ENCODE measurements at regions not wholly inside any gene's neighbourhood (a gene's known extent, or its start where the extent isn't known, plus 50 kb on each side); places are given as distances from the start of the nearest gene placed in this dataset.

DNA sequence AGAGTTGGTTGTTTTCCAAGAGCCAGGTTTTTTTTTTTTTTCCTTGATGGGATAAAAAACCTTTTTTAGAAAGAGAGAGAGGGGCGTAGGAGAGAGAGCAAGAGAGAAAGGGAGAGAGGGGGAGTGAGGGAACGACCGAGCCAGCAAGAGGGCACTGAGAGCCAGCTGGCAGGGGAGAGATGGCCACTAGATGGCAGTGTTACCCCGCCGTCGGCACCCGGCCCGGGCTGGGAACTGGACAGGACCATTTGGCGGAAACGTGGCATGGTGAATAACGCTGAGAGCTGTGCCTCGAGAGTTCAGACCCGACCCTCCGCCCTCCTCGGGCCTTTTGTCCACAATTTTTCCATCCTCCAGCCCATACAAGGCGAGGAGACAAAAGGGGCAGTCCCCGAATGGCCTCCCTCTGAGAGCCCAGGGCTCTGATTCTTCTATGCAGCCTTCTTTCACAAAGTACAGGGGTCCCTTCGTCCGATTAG lies 286.7 kb upstream of the VRK2 start:
- peak; percentile 35 to 56 for DNase-seq (ENCODE audit: low read depth in 2 of 2, low spot score in 1 of 2)

DNA sequence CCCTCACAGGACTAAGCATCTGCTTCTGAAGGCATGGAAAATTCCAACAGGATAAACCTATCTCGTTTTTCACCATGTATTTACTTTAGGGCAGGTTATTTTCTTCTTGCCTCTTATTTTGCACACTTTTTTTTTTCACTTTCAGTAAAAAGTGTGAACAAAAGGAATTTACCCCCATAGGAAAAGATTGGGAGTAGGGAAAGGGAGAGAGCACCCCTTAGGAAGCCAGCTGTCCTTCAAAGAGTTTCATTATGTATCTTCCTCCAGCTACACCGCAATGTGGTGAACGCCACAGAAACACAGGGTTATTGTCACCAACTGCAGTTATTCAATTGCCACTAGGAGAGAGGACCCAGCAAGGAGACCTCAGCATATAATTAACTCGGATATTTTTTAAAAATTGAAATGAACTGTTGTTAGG lies 286.2 kb upstream of the VRK2 start:
- DNase-seq (ENCODE audit: low read depth in 2 of 2, low spot score in 1 of 2): no peak

GRCh38 chr2:57776916-57777315 lies 269.7 kb upstream of the VRK2 start:
- DNase-seq (ENCODE audit: low read depth in 2 of 2, low spot score in 1 of 2): no peak

DNA sequence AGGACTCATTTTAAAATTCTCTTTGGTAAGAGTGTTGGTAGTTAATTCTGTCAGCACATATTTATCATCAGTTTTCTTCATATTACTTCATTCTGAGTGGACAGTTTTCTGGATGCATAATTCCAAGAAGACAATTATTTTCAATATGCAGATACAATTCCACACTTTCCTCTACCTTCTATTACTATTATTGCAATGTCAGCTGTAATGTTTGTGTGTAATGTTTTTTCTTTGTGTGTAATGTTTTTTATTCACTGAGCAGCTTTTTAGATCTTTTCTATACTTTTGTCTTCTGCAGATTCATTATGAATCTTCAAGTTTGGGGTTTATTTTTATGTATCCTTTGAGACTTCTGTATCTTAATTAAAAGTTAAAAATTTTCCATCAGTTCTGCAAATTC lies 264.0 kb upstream of the VRK2 start:
- DNase-seq (ENCODE audit: low read depth in 2 of 2, low spot score in 1 of 2): no peak

DNA sequence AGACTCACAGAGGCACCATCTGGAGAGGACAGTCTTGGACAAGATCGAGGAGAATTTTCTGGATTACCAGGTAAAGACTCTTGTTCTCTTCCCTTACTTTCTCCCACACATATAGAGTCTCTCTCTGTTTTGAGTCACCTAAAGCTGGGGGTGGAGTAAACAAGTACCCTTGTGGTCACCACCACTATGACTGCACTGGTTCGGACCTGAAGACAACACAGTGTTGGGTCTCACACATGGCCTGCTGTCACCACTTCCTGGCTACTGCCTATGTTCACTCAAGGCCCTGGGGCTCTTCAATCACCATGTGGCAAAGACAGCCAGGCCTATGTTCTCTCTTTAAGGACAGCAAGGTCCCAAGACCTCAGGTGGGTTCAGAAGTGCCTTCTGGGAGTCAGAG lies 253.3 kb upstream of the VRK2 start:
- no peak for DNase-seq (ENCODE audit: low read depth in 2 of 2, low spot score in 1 of 2)

DNA sequence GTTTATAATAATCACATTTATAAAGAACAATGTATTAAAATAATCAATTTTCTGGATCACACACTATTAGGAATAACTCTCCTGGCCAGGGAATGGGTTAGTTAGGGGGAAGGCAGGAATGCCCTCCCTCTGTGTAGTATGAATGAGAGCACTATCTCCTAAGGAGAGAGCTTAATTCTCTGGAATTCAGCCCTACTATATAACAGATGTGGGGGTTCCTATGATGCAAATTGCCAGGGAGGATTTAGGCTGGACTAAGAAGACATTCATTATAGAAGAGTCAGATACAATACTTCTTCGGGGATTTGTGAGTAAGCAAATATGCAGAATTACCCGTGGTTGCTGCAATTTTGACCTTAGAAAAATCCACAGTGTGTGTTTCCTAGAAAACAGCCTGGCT lies 250.1 kb upstream of the VRK2 start:
- DNase-seq (ENCODE audit: low read depth in 2 of 2, low spot score in 1 of 2): no peak

GRCh38 chr2:57798346-57798745 lies 248.3 kb upstream of the VRK2 start:
- no peak for DNase-seq (ENCODE audit: low read depth in 2 of 2, low spot score in 1 of 2)

GRCh38 chr2:57802243-57802642 lies 244.4 kb upstream of the VRK2 start:
- DNase-seq (ENCODE audit: low read depth in 2 of 2, low spot score in 1 of 2): no peak

- no peak for DNase-seq (ENCODE audit: low read depth in 2 of 2, low spot score in 1 of 2)
These were observed 241.6 kb upstream of the VRK2 start for GRCh38 chr2:57804971-57805370.

- no peak for DNase-seq (ENCODE audit: low read depth in 2 of 2, low spot score in 1 of 2)
These were observed 240.1 kb upstream of the VRK2 start for GRCh38 chr2:57806449-57806968.

GRCh38 chr2:57809230-57809629 lies 237.4 kb upstream of the VRK2 start:
- DNase-seq (ENCODE audit: low read depth in 2 of 2, low spot score in 1 of 2): no peak

- no peak for DNase-seq (ENCODE audit: low read depth in 2 of 2, low spot score in 1 of 2)
These were observed 225.5 kb upstream of the VRK2 start for GRCh38 chr2:57821088-57821487.

GRCh38 chr2:57828221-57828620 lies 218.4 kb upstream of the VRK2 start:
- DNase-seq (ENCODE audit: low read depth in 2 of 2, low spot score in 1 of 2): no peak

DNA sequence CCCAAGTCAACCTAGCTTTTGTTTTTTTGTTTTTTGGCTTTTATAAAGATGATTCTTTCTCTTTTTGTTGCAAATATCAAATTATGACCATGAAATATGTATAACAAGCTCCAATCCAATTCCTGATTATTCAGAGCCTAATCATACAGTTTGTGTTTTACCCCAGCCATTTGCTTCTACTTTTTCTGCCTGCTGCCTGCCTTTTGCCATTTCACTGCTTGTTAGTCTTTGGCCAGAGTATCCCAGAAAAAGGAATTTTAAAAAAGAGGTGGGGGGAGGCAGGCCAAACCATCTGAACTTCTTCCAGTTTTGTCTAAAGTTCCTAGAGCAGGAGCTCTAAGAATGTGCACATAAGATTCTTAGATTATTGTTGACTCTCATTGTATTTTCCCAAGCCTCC lies 211.9 kb upstream of the VRK2 start:
- DNase-seq (ENCODE audit: low read depth in 2 of 2, low spot score in 1 of 2): no peak

DNA sequence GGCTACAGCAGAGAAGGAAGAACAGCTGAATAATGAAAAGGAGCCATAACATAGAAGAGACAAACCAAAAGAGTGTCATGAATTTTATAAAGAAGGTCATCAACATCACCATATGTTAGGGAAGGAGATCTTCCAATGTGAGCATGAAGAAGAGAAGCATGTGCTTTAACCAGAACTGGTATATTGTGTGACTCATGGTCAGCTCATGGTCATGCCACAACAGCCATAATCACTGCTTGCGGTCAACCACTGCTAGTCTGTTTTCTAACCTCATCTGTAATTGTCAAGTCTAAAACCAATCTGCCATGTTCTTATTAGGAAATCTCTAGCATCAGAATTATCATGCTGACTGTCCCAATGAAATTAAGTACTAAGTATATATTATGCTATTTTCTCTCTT lies 204.1 kb upstream of the VRK2 start:
- DNase-seq (ENCODE audit: low read depth in 2 of 2, low spot score in 1 of 2): no peak

- DNase-seq (ENCODE audit: low read depth in 2 of 2, low spot score in 1 of 2): no peak
These were observed 203.4 kb upstream of the VRK2 start for GRCh38 chr2:57843158-57843557.

DNA sequence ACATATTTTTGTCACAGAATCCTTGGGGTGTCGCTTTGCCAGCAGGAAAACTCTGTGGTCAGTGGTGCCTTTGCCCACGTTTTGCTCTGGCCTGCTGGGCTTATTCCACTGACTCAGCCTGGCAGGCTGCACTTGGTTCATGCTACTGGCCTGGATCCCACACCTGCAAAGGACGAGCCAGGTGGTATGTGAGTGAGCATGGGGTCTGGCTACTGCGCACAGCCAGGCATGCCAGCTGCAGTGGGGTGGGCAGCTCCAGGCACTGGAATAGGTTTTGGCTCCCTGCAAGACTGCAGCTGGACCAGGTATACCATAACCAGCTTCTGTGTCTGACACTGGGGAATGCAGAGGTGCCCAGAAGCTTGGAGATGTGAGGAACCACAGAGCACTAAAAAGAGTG lies 197.9 kb upstream of the VRK2 start:
- no peak for DNase-seq (ENCODE audit: low read depth in 2 of 2, low spot score in 1 of 2)

DNA sequence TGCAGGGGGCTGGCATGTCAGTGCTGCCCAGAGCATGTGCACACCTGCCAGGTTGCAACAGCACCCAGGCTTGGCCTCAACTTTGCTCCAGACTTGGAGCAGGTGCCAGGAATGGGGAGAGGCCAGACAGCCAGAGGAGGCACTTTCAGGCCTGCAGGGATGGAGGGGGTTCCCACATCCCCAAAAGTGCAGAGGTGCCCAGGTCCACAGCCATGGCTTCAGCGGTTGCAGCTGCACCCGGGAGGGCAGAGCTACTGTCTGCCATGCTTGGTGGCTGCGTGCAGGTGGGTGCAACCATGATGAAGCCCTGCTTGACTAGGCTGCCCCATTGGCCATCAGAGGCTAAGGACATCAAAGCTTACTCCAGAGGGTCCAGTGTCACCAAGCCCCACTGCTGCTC lies 196.8 kb upstream of the VRK2 start:
- DNase-seq (ENCODE audit: low read depth in 2 of 2, low spot score in 1 of 2): no peak

GRCh38 chr2:57850415-57851130 lies 196.0 kb upstream of the VRK2 start:
- DNase-seq (ENCODE audit: low read depth in 2 of 2, low spot score in 1 of 2): no peak

DNA sequence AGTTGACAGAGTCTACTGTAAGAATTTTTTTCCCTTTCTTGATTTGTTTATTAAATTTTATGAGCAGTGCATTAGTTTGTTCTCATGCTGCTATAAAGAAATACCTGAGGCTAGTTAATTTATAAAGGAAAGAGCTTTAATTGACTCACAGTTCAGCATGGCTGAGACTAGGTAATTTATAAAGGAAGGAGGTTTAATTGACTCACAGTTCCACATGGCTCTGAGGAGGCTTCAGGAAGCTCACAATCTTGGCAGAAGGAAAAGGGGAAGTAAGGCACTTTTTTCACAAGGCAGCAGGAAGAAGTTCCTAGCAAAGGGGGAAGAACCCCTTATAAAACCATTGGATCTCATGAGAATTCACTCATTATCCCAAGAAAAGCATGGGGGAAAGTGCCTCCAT lies 191.4 kb upstream of the VRK2 start:
- DNase-seq (ENCODE audit: low read depth in 2 of 2, low spot score in 1 of 2): no peak

DNA sequence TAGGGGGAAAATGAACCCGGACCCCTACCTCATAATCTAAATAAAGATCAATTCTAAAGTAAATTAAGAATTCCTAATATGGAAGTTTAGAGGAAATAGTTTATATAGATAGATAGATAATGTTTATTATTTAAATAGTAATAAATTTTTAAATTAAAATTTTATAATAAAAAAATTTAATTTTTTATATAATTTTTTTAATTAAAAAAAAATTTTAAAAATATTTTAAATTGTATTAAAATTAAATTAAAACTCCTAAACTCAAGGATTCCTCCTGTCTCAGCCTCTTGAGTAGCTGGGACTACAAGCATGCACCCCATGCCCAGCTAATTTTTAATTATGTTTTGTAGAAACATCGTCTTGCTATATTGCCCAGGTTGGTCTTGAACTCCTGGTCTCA lies 186.9 kb upstream of the VRK2 start:
- no peak for DNase-seq (ENCODE audit: low read depth in 2 of 2, low spot score in 1 of 2)

DNA sequence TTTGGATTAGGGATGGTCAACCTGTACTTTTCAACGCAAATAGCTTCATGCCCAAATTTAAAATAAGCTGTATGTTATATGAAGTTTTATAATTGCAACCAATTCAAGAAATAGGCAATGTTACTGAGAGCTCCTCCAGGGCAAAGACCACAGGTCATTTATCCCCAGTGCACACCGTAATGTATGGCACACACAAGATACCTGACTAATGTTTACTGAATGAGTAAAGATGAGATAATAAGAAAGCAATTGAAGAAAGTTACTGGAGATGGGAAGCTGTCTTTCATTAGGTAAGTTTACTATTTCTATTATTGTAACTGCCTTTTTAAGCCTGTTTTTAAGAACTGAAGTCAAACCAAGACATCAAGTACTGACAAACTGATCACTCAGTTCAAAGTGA lies 184.5 kb upstream of the VRK2 start:
- DNase-seq (ENCODE audit: low read depth in 2 of 2, low spot score in 1 of 2): no peak

- DNase-seq (ENCODE audit: low read depth in 2 of 2, low spot score in 1 of 2): no peak
These were observed 183.9 kb upstream of the VRK2 start for GRCh38 chr2:57862727-57863126.

All from stimulated activated CD8-positive, alpha-beta memory T cell treated with anti-CD3 and anti-CD28 coated beads, Interleukin-4, amount 100 ng/mL, for 4 hours (primary cell).